Renal pelvis (tissue), 1 donor: ENCODE measurements at regions not wholly inside any gene's neighbourhood (a gene's known extent, or its start where the extent isn't known, plus 50 kb on each side); places are given as distances from the start of the nearest gene placed in this dataset.
A peak's percentile ranks its signal among the peaks of the same experiment; 100 is the strongest.
"Not testable (repeated sequence)": the region's sequence is repeated elsewhere in the genome, so short reads cannot be mapped to it uniquely, and the experiment has no call there.

ENCODE experiments used
- DNase-seq: peaks from one replicate; pipeline ENCODE4 v3.0.0-alpha.2; 2013

DNA sequence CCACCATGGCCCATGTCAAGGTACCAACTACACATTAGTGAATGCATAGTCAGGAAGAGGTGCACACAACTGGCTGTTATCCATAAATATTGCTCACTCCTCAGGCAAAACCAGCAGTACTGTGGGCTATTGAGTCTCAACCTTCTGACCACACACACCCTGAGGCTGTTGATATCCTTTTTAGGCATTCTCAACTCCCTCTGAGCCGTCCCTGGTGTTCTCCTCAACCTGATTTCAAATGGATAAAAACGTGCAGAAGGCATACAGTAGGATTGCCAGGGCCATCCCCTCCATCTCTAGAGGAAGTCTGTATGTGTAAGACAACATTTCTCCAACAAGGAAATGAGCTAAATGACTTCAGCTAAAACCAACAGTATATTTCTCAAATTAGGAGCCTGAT lies 98.7 kb upstream of the KLHL13 start:
- no peak for DNase-seq

DNA sequence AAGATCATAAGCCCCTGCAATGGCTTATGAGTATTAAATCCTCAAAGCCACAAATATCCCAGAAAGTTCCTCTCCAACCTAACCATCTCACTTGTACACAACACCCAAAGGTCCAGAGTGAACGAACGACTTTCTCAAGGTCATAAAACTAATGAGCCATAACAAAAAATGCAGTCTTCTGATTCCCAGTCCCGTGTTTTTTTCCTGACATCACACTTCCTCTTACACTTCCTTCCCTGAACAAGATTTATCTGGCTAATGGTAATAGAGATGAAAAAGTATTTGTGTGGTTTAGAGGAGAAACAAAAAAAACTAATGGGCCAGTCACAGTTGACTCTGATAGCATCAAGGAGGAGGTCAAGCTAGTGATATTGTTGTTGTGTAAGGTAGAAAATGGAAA lies 99.5 kb upstream of the KLHL13 start:
- DNase-seq: no peak

DNA sequence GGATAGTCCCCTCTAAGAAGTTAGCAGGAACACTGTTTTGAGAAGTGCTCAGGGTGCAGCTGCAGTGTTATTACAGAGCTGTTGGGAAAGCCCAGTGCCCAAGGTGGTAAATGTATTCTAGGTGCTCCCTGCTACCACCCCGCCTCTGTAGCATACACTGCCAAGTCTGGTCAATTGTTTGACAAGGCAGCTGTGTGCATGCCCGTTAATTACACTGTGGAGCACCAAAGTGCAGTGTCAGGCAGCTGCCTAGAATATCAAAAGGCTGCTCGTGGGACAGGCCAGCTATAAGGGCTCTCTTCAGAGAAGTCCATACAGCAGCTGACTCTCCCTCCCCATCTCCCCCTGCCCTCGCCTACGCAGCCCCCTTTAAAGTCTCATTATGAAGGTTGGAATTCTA lies 99.9 kb upstream of the KLHL13 start:
- no peak for DNase-seq

DNA sequence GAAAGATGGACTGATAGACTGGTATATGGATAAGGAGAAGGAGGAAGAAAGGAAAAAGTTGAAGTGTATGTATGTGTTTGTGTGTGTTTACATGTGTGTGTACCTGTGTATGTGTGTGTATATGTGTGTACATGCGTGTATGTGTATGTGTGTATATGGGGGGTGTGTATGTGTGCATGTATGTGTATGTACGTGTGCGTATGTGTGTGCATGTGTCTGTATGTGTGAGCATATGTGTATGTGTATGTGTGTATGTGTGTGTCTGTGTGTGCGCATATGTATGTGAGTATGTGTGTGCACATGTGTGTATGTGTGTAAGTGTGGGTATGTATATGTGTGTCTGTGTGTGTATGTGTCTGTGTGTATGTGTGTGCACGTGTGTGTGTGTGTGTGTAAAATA lies 101.5 kb upstream of the KLHL13 start:
- DNase-seq: no peak

DNA sequence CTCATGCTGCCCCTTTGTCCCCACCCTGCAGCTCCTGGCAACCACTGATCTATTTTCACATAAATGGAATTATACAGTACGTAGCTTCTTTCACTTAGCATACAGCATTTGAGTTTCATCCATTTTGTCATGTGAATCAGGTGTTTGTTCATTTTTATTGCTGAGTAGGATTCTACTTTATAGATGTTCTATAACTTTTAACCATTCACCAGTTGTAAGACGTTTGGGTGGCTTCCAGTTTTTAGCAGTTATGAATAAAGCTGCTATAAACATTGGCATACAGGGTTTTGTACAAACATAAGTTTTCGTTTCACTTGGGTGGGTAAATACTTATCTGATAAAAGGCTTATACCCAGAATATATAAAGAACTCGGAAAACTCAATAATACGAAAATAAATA lies 102.3 kb upstream of the KLHL13 start:
- no peak for DNase-seq

DNA sequence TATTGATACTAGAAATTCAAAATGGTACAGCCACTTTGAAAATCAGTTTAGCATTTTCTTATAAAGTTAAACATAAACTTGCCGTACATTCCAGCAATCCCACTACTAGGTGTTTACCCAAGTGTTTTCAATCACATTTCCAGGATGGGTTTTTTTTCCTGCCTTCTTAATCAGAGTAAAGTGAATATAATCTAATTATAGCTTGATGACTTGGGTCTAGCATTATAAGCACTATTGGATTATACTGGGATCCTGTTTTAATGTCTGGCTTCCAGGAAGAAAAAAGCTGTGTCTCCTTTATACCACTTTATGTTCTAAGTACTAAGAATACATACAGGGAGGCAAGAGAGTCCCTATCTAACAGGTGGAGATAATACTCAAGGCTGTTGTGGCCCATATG lies 103.3 kb upstream of the KLHL13 start:
- no peak for DNase-seq

DNA sequence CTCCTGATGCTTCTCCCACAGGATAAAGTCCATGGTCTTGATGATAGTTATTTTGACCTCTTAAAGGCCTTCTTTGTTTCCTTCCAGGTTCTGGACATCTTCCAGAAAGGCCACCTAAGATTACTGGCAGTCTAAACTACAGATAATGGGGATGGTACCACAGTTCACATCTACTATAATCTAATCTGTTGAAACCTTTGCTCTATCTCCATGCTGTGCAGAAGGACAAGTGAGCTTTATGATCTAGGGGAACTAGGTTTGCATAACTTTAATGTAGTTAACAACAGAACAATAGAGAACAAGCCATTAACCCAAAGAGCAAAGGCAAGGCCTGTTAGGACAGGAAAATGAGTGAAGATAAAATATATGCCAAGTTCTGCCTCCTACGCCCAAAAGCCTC lies 103.9 kb upstream of the KLHL13 start:
- no peak for DNase-seq

DNA sequence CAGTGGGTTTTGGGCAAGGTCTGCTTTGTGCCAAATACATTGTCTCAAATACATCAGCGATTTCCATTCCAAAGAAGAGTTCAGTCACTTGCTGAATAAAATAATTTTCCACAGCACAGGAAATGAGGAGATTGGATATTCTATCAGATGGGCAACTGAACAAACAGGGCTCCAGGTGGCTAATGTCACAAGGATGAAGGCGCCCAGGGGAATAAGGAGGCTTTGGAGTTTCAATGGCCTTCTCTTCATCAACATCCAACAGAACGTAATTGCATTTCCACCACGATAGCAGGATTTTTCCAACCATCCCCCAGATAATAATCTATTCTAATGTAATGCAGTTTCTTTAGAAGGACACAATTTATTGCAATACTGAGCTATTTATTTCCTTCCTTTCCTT lies 104.7 kb upstream of the KLHL13 start:
- no peak for DNase-seq

DNA sequence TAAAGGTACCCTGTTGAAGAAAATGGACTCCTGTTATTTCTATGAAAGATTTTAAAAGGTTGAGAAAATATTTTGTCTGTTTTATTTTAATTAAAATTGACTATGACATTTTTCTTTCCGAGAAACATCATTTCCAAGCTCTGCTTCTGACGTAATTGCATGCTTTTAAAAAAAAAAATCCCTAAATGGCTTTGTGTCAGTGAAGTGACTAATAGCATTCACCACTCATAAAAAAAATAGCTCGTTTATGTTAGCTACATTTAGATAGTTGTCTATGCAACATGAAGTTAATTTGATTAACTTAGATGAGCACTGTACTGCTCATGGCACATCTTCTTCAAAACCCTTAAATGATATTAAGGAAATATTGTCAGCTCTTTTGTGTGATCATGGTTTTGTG lies 105.1 kb upstream of the KLHL13 start:
- DNase-seq: no peak

DNA sequence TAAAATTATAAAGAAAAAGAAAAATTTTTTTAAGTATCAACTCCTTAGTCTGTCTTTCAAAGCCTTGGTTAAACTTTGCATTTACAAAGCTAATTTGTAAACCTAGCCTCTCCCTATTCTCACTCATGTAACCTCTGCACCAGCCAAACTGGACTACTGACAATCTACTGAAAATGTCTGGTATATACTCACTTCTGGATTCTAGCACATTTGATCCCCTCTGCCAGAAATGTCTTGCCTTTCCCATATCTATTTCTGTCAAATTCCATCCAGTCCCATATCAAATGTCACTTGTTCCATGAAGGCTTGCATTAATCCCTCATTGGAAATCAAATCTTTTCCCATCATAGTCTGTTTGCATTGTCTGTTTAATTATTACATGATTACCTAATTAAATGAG lies 105.8 kb upstream of the KLHL13 start:
- no peak for DNase-seq

DNA sequence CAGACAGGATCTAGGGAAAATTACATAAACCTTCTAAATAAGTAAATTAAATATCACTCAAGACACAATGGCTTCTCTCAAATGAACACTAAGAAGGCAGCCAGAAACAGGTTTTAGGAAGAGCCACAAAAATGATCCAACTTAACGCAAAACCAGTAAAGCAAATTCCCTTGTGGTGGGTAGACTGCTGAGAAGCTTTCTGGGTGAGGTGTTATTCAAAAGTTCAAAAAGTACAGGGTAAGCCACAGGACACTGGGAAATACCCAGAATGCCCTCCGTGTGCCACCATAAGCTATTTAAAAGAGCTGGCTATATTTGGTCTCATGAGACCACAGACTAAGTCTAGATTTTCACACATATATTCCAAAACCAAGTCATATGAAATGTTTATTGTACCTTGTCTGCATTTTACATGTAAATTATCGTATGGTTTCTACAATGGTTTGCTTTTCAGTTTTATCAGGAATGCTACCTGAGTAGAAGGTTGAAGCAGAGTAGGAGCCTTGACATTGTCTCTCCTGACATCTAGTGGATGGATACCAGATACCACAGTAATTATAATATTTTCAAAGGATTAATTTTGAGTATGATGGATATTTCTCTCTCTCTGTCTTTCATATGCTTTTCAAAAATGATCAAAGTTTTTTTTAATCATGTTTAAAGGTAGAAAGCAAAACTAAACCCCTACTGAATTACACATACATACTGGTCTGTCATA lies 109.3 kb upstream of the KLHL13 start:
- no peak for DNase-seq

DNA sequence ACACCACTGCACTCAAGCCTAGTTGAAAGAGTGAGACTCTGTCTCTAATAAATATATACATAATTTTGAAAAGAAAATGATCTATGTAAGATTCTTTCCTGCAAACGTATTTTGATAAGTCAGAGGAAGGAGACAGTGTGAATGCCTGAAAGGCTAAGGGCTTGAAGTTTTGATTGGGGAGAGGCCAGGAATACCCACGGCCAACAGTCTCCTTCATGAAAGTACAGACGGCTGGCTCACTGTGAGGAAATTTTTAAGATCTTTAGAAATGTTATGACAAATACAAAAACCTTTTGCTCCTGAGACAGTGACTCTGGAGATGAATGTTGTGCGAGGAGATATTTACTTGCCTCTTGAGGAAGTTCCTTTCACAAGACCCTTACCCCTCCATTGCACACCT lies 111.4 kb upstream of the KLHL13 start:
- DNase-seq: no peak

DNA sequence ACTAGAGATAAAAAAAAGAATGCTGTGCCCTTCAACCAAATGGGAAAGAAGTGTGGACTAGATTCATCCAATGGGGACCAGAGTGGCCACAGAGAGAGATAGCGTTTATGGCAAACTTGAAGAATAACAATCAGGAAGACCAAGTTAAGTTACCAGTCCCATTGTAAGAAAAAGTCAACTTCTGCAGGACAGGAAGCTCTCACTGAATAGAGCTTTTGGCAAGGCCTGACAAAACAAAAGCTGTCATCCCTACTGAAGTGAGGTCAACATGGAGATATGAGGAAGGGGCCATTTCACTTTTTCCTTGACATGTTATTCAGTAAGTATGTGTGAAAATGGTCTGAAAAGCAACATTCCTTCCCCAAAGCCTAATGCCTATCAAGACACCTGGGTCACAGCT lies 111.8 kb upstream of the KLHL13 start:
- DNase-seq: no peak

DNA sequence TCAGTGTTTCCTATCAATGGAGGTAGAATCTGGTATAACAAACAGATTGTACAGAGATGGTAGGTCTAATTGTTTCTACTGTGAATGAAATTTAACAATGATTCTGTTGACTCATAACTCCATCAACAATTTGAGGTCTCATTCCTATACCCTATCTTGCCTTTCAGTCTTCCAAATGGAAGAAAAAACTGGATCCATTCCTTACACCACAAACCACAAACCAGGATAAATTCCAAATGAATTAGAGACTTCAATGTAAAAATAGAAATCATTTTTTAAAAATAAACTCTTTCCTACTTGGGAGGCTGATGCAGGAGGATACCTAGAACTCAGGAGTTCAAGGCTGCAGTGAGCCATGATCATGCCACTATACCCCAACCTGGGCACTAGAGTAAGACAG lies 114.4 kb upstream of the WDR44 start:
- no peak for DNase-seq

DNA sequence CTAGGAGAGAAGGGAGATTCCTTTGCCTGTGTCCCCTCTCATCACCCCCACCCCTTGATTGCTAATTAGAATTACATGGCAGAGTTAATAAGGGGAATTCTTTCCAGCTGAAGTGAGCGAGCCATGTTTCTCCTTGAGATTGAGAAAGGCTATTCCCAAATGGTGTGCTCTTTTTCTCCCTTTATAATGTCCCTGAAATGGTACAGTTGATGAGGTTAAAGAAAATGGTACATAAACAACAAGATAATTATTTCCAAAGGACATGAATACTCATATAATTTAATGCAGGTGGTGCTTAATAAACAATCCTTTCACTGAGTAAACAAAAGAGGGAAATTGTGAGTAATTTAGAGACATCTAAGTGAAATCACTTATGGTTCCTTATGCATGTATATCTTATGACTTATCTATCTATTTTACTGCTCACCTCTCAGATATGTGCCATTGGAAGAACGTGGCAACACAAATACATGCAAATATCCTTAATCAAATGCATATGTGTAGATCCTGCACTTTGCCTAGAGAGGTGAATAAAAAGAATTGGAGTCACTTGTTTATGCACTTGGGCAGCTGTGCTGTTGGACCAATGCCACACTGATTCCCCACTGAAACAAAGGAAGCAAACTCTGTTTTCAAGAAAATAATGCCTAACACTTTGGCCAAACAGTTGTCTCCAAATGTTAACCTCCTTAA lies 106.6 kb upstream of the WDR44 start:
- DNase-seq: no peak

DNA sequence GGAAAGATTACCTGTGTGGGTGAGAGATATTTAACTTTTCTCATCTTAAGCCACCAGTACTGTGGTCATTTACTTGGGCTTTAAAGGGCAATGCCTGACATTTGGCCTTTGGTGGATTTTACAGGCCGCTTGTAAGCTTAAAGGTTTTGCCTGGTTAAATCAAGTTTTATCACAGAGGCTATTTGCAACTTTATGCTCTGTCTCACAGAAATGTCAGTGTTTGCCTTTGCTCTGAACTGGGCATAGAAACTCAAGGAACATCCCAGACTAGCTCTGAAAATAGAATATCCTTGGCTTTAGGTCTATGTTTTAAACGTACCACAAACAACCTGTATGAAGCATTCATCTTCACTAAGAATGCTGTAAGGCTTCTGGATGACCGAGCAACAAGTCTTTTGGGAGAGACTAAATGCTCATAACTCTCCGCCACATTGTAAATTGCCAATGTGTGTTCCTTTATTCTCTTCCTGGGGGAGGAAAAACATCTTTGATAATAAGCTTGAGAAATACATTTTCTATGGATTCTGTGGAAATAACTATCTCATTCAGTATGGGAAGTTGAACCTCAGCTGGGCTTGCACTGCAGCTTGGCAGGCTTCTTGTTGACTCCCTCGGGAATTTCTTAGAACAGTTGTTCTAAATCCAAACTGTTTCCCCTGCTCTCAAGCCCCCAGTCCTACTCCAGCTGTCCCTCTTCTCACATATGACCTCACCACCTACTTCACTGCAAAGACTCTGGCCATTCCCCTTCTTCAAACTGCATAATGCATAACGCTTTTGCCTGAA lies 105.8 kb upstream of the WDR44 start:
- peak; percentile 51 for DNase-seq

DNA sequence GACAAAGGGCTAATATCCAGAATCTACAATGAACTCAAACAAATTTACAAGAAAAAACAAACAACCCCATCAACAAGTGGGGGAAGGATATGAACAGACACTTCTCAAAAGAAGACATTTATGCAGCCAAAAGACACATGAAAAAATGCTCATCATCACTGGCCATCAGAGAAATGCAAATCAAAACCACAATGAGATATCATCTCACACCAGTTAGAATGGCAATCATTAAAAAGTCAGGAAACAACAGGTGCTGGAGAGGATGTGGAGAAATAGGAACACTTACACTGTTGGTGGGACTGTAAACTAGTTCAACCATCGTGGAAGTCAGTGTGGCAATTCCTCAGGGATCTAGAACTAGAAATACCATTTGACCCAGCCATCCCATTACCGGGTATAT lies 98.9 kb upstream of the WDR44 start:
- DNase-seq: not testable (repeated sequence)

DNA sequence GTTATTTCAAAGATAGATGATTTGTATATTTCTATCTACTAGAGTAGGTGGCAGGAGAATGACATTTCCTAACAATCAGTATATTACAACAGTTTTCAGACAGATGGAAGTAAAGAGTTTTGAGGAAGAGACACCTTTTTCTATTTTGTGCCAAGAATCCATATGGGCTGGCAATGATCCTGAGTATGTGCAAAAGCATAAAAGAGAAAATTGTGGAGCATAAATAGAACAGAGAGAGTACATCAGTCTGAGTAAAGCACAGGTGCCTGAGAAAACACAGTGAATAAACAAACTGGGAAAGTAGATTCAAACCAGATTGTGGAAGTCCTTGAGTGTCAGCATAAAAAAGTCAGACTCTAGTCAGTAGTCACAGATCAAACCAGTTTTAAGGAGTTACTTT lies 96.8 kb upstream of the WDR44 start:
- DNase-seq: no peak

DNA sequence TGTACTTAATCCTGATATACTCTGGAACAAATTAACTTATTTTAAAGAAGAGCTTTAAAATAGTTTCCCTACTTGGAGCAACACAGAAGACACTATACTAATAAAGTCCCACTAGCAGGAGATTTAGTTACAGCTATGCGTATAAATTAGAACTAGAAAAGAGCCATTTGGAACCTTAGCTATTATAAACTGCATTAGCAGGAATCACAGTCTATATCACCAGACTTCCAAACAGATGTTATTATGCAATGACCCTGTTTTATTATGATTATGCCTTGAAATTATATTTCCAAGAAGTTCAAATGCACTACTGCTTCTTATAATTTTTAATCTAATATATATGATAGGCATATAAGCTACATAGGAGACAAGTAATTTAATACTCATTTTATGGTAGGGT lies 95.5 kb upstream of the WDR44 start:
- no peak for DNase-seq

DNA sequence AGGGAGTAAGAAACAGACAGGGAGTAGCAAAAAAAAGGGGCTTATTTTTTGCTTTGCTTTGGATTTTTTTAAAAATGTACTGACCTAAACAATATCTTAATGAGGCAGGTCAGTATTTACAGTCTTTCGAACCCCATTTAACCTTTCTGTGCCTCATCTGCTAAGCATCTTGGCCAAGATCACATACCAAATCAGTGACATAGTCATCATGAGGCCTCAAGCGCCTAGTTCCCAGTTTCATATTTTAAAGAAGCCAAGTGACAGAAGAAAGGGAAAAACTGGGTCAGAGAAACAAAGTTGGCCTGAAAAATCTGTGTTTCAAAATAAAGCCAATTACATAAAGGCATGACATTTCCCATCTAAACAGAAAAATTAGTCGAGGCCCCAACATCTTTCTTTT lies 94.6 kb upstream of the WDR44 start:
- no peak for DNase-seq

DNA sequence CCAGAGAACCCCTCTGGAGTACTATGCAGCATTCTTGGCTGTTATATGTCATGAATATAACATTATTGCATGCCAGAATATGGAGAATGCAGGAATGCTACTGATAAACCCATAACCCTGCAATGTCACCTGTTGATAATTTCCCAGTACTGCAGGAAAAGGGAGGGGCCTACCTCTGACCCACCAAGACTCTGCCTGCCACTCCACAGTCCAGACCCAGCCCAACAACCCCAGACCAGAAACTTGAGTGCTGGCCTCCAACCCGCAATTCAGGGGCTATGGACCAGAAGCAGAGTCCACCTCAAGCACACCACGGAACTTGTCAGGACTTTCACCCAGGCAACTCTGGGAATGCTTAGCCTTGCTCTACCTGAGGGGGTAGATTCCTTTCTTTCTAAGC lies 92.9 kb upstream of the WDR44 start:
- no peak for DNase-seq

DNA sequence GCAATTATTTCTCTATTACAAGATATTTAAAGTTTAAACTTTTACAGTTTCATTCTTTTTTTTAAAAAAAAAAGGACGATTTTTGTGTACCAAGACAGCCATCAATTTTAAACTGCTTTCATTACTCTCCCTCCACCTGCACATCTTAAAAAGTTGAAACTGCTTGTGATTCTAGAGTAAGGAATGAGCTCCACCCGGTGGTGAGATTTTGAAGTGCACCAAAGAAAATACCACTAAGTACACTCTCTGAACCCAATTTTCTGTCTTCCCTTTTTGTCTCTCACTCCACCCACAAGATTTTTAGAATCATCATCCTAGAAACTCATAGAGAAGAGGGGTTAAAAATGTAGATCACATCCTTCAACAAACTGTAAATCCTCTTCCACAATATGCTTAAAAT lies 91.3 kb upstream of the WDR44 start:
- peak; percentile 43 for DNase-seq

DNA sequence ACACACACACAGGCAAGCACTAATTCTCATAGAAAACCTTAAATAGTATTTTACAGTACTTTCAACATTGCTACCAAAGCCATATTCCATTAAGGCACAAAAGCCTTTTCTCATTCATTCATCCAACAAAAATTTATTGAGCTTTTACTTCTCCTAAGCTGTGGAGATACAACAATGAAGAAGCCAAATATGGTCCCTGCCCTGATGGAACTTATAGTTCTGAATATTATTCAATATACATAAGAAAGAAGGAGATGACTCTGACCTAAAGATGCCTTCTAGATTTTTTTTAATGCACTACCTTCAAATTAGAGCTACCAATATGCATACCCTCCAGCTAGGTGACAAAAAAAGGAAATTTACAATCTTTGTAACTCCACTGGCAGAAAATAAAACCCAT lies 90.0 kb upstream of the WDR44 start:
- DNase-seq: no peak
